Ascending aorta (tissue), 2 donors: ENCODE measurements at regions not wholly inside any gene's neighbourhood (a gene's known extent, or its start where the extent isn't known, plus 50 kb on each side); places are given as distances from the start of the nearest gene placed in this dataset.
"Not testable (repeated sequence)": the region's sequence is repeated elsewhere in the genome, so short reads cannot be mapped to it uniquely, and the experiment has no call there.

Experiments
- DNase-seq, 2 donors: peaks; one replicate each; pipeline ENCODE4 v3.0.0-alpha.2; 2019; ENCODE audit warnings: low spot score in 2 of 2
- H3K27ac ChIP-seq, 2 donors: fragments of 200-600 bp; sonication (generic); one replicate each; pipeline ENCODE4 v1.5.1; 2016 to 2017; ENCODE audit warnings: mild to moderate bottlenecking in 1 of 2
- H3K27me3 ChIP-seq: fragments of 200-600 bp; sonication (generic); one replicate; pipeline ENCODE4 v1.5.1; 2017
- H3K36me3 ChIP-seq, 2 donors: fragments of 200-600 bp; sonication (generic); one replicate each; pipeline ENCODE4 v1.5.1; 2016
- H3K4me1 ChIP-seq, 2 donors: fragments of 200-600 bp; sonication (generic); one replicate each; pipeline ENCODE4 v1.5.1; 2016 to 2017; ENCODE audit warnings: mild to moderate bottlenecking in 1 of 2
- H3K4me3 ChIP-seq, 2 donors: fragments of 200-600 bp; sonication (generic); one replicate each; pipeline ENCODE4 v1.5.1; 2016 to 2017; ENCODE audit warnings: mild to moderate bottlenecking in 1 of 2
- H3K9me3 ChIP-seq, 2 donors: fragments of 200-600 bp; sonication (generic); one replicate each; pipeline ENCODE4 v1.5.1; 2016
- CTCF ChIP-seq, 3 experiments: fragments of 200-600 bp in 2 of 3; fragments of 450-650 bp in 1 of 3; sonication (generic) in 2 of 3; IDR thresholded peaks; one replicate each; pipeline ENCODE4 v1.5.1; 2016 to 2019; ENCODE audit warnings: antibody characterized with exemption in 3 of 3, mild to moderate bottlenecking in 1 of 3, moderate library complexity in 1 of 3
- intact Hi-C: fragments of 100-400 bp; cut with DNase I; formaldehyde crosslinking; loops from one replicate; pipeline ENCODE4 v1.15.1; 2023

GRCh38 chr2:195338856-195339255, 318.2 kb upstream of the SLC39A10 start:
- H3K27me3 ChIP-seq: no peaks in the 10 kb centered on the region
- no peak overlapping the region for H3K4me3 ChIP-seq
- intact Hi-C loops: no loop called here
- TF ChIP-seq CTCF (IDR thresholded peaks at IDR 0.05): no peak
- no peak overlapping the region for H3K27ac ChIP-seq
- no peaks in the 10 kb centered on the region for H3K4me1 ChIP-seq
- no peaks in the 10 kb centered on the region for H3K36me3 ChIP-seq
- no peak for DNase-seq
- no peaks in the 10 kb centered on the region for H3K9me3 ChIP-seq

GRCh38 chr2:195337597-195337996, 319.4 kb upstream of the SLC39A10 start:
- no peak for DNase-seq
- H3K27ac ChIP-seq: no peak overlapping the region
- no peaks in the 10 kb centered on the region for H3K36me3 ChIP-seq
- TF ChIP-seq CTCF (IDR thresholded peaks at IDR 0.05): no peak
- H3K4me3 ChIP-seq: no peak overlapping the region
- H3K4me1 ChIP-seq: no peaks in the 10 kb centered on the region
- intact Hi-C loops: no loop called here
- no peaks in the 10 kb centered on the region for H3K9me3 ChIP-seq
- no peaks in the 10 kb centered on the region for H3K27me3 ChIP-seq

- DNase-seq: no peak
- no peaks in the 10 kb centered on the region for H3K9me3 ChIP-seq
- H3K27ac ChIP-seq: no peak overlapping the region
- intact Hi-C loops: no loop called here
- H3K4me1 ChIP-seq: no peaks in the 10 kb centered on the region
- no peaks in the 10 kb centered on the region for H3K36me3 ChIP-seq
- no peak for TF ChIP-seq CTCF (IDR thresholded peaks at IDR 0.05)
- H3K4me3 ChIP-seq: no peak overlapping the region
- H3K27me3 ChIP-seq: no peaks in the 10 kb centered on the region
These were observed 323.2 kb upstream of the SLC39A10 start for GRCh38 chr2:195333869-195334268.

GRCh38 chr2:195331966-195332365, 325.1 kb upstream of the SLC39A10 start:
- no peaks in the 10 kb centered on the region for H3K36me3 ChIP-seq
- intact Hi-C loops: no loop called here
- no peak overlapping the region for H3K27ac ChIP-seq
- DNase-seq: no peak
- no peaks in the 10 kb centered on the region for H3K27me3 ChIP-seq
- H3K4me1 ChIP-seq: no peaks in the 10 kb centered on the region
- H3K9me3 ChIP-seq: no peaks in the 10 kb centered on the region
- TF ChIP-seq CTCF (IDR thresholded peaks at IDR 0.05): no peak
- H3K4me3 ChIP-seq: no peak overlapping the region

GRCh38 chr2:195331129-195331528, 325.9 kb upstream of the SLC39A10 start:
- H3K36me3 ChIP-seq: no peaks in the 10 kb centered on the region
- no peak overlapping the region for H3K4me3 ChIP-seq
- H3K4me1 ChIP-seq: no peaks in the 10 kb centered on the region
- DNase-seq: no peak
- intact Hi-C loops: no loop called here
- H3K27ac ChIP-seq: no peak overlapping the region
- no peaks in the 10 kb centered on the region for H3K9me3 ChIP-seq
- no peaks in the 10 kb centered on the region for H3K27me3 ChIP-seq
- no peak for TF ChIP-seq CTCF (IDR thresholded peaks at IDR 0.05)

GRCh38 chr2:195330513-195330956, 326.5 kb upstream of the SLC39A10 start:
- no peaks in the 10 kb centered on the region for H3K4me1 ChIP-seq
- no peak overlapping the region for H3K27ac ChIP-seq
- no peaks in the 10 kb centered on the region for H3K36me3 ChIP-seq
- intact Hi-C loops: no loop called here
- no peak for TF ChIP-seq CTCF (IDR thresholded peaks at IDR 0.05)
- H3K4me3 ChIP-seq: no peak overlapping the region
- no peaks in the 10 kb centered on the region for H3K9me3 ChIP-seq
- H3K27me3 ChIP-seq: no peaks in the 10 kb centered on the region
- no peak for DNase-seq

GRCh38 chr2:195329784-195330183, 327.2 kb upstream of the SLC39A10 start:
- H3K4me3 ChIP-seq, H3K36me3 ChIP-seq, intact Hi-C loops, DNase-seq, H3K27me3 ChIP-seq, H3K27ac ChIP-seq, H3K4me1 ChIP-seq, H3K9me3 ChIP-seq: not testable (repeated sequence)
